ENCODE measurements at regions not wholly inside any gene's neighbourhood (a gene's known extent, or its start where the extent isn't known, plus 50 kb on each side); places are given as distances from the start of the nearest gene placed in this dataset.

- Histone ChIP-seq H3K27me3 (peaks cover 3% of the 10 kb centered on the region), H3K27ac (no peak overlapping the region), H3K9me3 (no peaks in the 10 kb centered on the region), H3K36me3 (no peaks in the 10 kb centered on the region), H3K4me1 (no peaks in the 10 kb centered on the region), H3K4me3 (no peak overlapping the region)
- no peak for TF ChIP-seq EP300 (IDR thresholded peaks at IDR 0.05)
- no peak for TF ChIP-seq CTCF (IDR thresholded peaks at IDR 0.05)
- TF ChIP-seq POLR2A (IDR thresholded peaks at IDR 0.05) = no peak
- TF ChIP-seq POLR2AphosphoS5 (IDR thresholded peaks at IDR 0.05) = no peak
- no peak for DNase-seq (ENCODE audit: low spot score in 2 of 2)
- 50% methylated on average over 2 of the region's 2 CpGs for whole genome bisulfite sequencing
Measured at GRCh38 chr1:55305735-55306134, 90.6 kb upstream of the USP24 start.

GRCh38 chr1:55304229-55304740 lies 89.1 kb upstream of the USP24 start:
- DNase-seq (ENCODE audit: low spot score in 2 of 2) = no peak
- Histone ChIP-seq H3K36me3 (no peaks in the 10 kb centered on the region), H3K27me3 (peaks cover 3% of the 10 kb centered on the region), H3K4me3 (no peak overlapping the region), H3K27ac (no peak overlapping the region), H3K9me3 (no peaks in the 10 kb centered on the region), H3K4me1 (no peaks in the 10 kb centered on the region)
- TF ChIP-seq POLR2AphosphoS5 (IDR thresholded peaks at IDR 0.05) (no peak), POLR2A (IDR thresholded peaks at IDR 0.05) (no peak), EP300 (IDR thresholded peaks at IDR 0.05) (no peak), CTCF (IDR thresholded peaks at IDR 0.05) (no peak)
- WGBS = 9% methylated on average over 1 of the region's 1 CpG

- Histone ChIP-seq H3K4me1 (no peaks in the 10 kb centered on the region), H3K4me3 (no peak overlapping the region), H3K36me3 (no peaks in the 10 kb centered on the region), H3K9me3 (no peaks in the 10 kb centered on the region), H3K27me3 (peaks cover 3% of the 10 kb centered on the region), H3K27ac (no peak overlapping the region)
- 95% methylated on average over 2 of the region's 2 CpGs for WGBS
- TF ChIP-seq EP300 (IDR thresholded peaks at IDR 0.05) = no peak
- no peak for TF ChIP-seq CTCF (IDR thresholded peaks at IDR 0.05)
- TF ChIP-seq POLR2A (IDR thresholded peaks at IDR 0.05) = no peak
- no peak for TF ChIP-seq POLR2AphosphoS5 (IDR thresholded peaks at IDR 0.05)
- DNase-seq (ENCODE audit: low spot score in 2 of 2) = no peak
Measured at GRCh38 chr1:55302972-55303371, 87.8 kb upstream of the USP24 start.

GRCh38 chr1:55301912-55302311 lies 86.7 kb upstream of the USP24 start:
- H3K27me3 ChIP-seq = peaks cover 3% of the 10 kb centered on the region
- no peaks in the 10 kb centered on the region for H3K36me3 ChIP-seq
- no peak overlapping the region for H3K27ac ChIP-seq
- H3K4me3 ChIP-seq = no peak overlapping the region
- TF ChIP-seq POLR2A (IDR thresholded peaks at IDR 0.05) (no peak), EP300 (IDR thresholded peaks at IDR 0.05) (no peak), CTCF (IDR thresholded peaks at IDR 0.05) (no peak), POLR2AphosphoS5 (IDR thresholded peaks at IDR 0.05) (no peak)
- no peaks in the 10 kb centered on the region for H3K9me3 ChIP-seq
- WGBS = 95% methylated on average over 2 of the region's 2 CpGs
- H3K4me1 ChIP-seq = no peaks in the 10 kb centered on the region
- DNase-seq (ENCODE audit: low spot score in 2 of 2) = no peak

- no peak for TF ChIP-seq POLR2AphosphoS5 (IDR thresholded peaks at IDR 0.05)
Measured at GRCh38 chr1:55300975-55301374, 85.8 kb upstream of the USP24 start.

More at GRCh38 chr1:55300975-55301374, 85.8 kb upstream of the USP24 start:
- H3K4me1 ChIP-seq = no peaks in the 10 kb centered on the region
- H3K27me3 ChIP-seq = peaks cover 3% of the 10 kb centered on the region
- H3K9me3 ChIP-seq = no peaks in the 10 kb centered on the region
- H3K4me3 ChIP-seq = no peak overlapping the region
- 38% methylated on average over 3 of the region's 5 CpGs for WGBS
- no peak overlapping the region for H3K27ac ChIP-seq
- no peaks in the 10 kb centered on the region for H3K36me3 ChIP-seq
- DNase-seq (ENCODE audit: low spot score in 2 of 2) = no peak

Measured in suprapubic skin (tissue), 4 donors.